ENCODE measurements at regions not wholly inside any gene's neighbourhood (a gene's known extent, or its start where the extent isn't known, plus 50 kb on each side); places are given as distances from the start of the nearest gene placed in this dataset.

DNA sequence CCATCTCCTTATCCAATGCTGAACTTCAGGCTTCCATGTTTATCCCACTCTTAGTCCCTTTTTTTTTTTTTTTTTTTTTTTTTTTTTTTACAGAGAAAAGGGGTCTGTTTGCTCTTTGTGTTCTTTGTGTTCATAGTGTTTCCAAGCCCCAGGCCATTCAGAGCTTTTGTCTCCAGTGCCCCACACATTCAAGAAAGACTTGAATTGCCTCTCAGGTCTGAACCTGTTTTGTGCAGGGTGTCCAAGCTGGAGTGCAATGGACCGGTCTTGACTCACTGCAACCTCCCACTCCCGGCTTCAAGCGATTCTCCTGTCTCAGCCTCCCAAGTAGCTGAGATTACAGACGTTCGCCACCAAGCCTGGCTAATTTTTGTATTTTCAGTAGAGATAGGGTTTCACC lies 191.2 kb downstream of the PALM2AKAP2 start:
- DNase-seq (ENCODE audit: low spot score in 2 of 2) = no peak
- H3K4me3 ChIP-seq = no peak overlapping the region
- no peaks in the 10 kb centered on the region for H3K27me3 ChIP-seq
- 88% methylated on average over 5 of the region's 5 CpGs for WGBS
- H3K36me3 ChIP-seq = no peaks in the 10 kb centered on the region
- no peaks in the 10 kb centered on the region for H3K9me3 ChIP-seq
- H3K27ac ChIP-seq = no peak overlapping the region
- TF ChIP-seq POLR2A (IDR thresholded peaks at IDR 0.05) (no peak), CTCF (IDR thresholded peaks at IDR 0.05) (no peak), POLR2AphosphoS5 (IDR thresholded peaks at IDR 0.05) (no peak), EP300 (IDR thresholded peaks at IDR 0.05) (no peak)
- H3K4me1 ChIP-seq = peaks cover 2% of the 10 kb centered on the region

GRCh38 chr9:109972026-109972882 lies 192.3 kb downstream of the PALM2AKAP2 start:
- no peaks in the 10 kb centered on the region for H3K27me3 ChIP-seq
- peaks cover 2% of the 10 kb centered on the region for H3K4me1 ChIP-seq
- no peaks in the 10 kb centered on the region for H3K36me3 ChIP-seq
- no peaks in the 10 kb centered on the region for H3K9me3 ChIP-seq
- H3K27ac ChIP-seq = no peak overlapping the region
- TF ChIP-seq POLR2A (IDR thresholded peaks at IDR 0.05) (no peak), CTCF (IDR thresholded peaks at IDR 0.05) (no peak), EP300 (IDR thresholded peaks at IDR 0.05) (no peak), POLR2AphosphoS5 (IDR thresholded peaks at IDR 0.05) (no peak)
- WGBS = 90% methylated on average over 6 of the region's 6 CpGs
- H3K4me3 ChIP-seq = no peak overlapping the region
- no peak for DNase-seq (ENCODE audit: low spot score in 2 of 2)

DNA sequence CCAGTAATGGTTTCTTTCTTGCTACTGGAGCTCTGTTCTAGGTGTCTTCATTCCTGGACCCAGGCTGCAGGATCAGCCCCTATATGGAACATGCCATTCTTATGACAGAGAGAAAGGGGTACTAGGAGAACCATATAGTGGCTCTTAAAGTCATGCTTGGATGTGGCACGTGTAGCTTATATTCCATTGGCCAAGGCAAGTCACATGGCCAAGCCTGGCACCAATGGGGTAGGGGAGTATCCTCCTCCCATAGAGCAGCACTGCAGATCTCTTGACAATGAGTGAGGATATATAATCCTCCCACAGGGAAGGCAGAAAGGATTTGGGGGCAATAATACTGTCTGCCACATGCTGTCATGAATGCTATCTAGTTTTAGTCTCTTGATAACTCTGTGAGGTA lies 193.3 kb downstream of the PALM2AKAP2 start:
- no peaks in the 10 kb centered on the region for H3K27me3 ChIP-seq
- no peak for DNase-seq (ENCODE audit: low spot score in 2 of 2)
- no peak overlapping the region for H3K27ac ChIP-seq
- no peaks in the 10 kb centered on the region for H3K9me3 ChIP-seq
- H3K4me3 ChIP-seq = no peak overlapping the region
- WGBS = 90% methylated on average over 1 of the region's 1 CpG
- no peaks in the 10 kb centered on the region for H3K36me3 ChIP-seq
- no peak for TF ChIP-seq CTCF (IDR thresholded peaks at IDR 0.05)
- no peak for TF ChIP-seq EP300 (IDR thresholded peaks at IDR 0.05)
- TF ChIP-seq POLR2A (IDR thresholded peaks at IDR 0.05) = no peak
- TF ChIP-seq POLR2AphosphoS5 (IDR thresholded peaks at IDR 0.05) = no peak
- H3K4me1 ChIP-seq = no peaks in the 10 kb centered on the region

- Histone ChIP-seq H3K36me3 (no peaks in the 10 kb centered on the region), H3K4me1 (no peaks in the 10 kb centered on the region), H3K4me3 (no peak overlapping the region), H3K9me3 (no peaks in the 10 kb centered on the region), H3K27me3 (no peaks in the 10 kb centered on the region), H3K27ac (no peak overlapping the region)
- no peak for DNase-seq (ENCODE audit: low spot score in 2 of 2)
- 79% methylated on average over 7 of the region's 7 CpGs for WGBS
- TF ChIP-seq POLR2A (IDR thresholded peaks at IDR 0.05) (no peak), POLR2AphosphoS5 (IDR thresholded peaks at IDR 0.05) (no peak), CTCF (IDR thresholded peaks at IDR 0.05) (no peak), EP300 (IDR thresholded peaks at IDR 0.05) (no peak)
These were observed 194.3 kb downstream of the PALM2AKAP2 start for GRCh38 chr9:109974143-109974917.

- no peak for TF ChIP-seq POLR2AphosphoS5 (IDR thresholded peaks at IDR 0.05)
- TF ChIP-seq EP300 (IDR thresholded peaks at IDR 0.05) = no peak
- TF ChIP-seq CTCF (IDR thresholded peaks at IDR 0.05) = no peak
- TF ChIP-seq POLR2A (IDR thresholded peaks at IDR 0.05) = no peak
- Histone ChIP-seq H3K27ac (no peak overlapping the region), H3K27me3 (no peaks in the 10 kb centered on the region), H3K9me3 (no peaks in the 10 kb centered on the region), H3K36me3 (no peaks in the 10 kb centered on the region), H3K4me3 (no peak overlapping the region), H3K4me1 (no peaks in the 10 kb centered on the region)
- no peak for DNase-seq (ENCODE audit: low spot score in 2 of 2)
- WGBS = 91% methylated on average over 4 of the region's 4 CpGs
These were observed 194.9 kb downstream of the PALM2AKAP2 start for GRCh38 chr9:109974918-109975276.
